ENCODE measurements at regions not wholly inside any gene's neighbourhood (a gene's known extent, or its start where the extent isn't known, plus 50 kb on each side); places are given as distances from the start of the nearest gene placed in this dataset.

DNA sequence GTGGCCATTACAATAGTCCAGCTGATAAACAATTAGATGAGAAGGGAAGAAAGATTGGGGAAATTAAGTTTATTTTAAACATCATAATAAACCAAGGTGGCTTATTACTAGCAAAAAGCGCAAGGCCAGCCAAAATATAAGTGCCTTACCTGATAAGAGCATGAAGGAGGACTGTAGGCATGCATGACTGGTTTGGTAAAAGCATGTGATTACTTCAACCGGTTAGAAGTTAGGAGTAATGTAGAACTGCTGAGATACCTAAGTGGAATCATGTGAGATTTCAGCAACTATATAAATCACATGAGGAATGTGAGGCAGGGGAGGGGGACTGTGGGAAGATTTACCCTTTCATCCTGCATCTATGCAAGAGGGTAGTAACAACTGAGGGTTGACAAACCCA, 59.7 kb upstream of the CCDC196 start:
- FAIRE-seq (peak; percentile 96), DNase-seq (ENCODE audit: insufficient read length, low spot score) (no peak)

DNA sequence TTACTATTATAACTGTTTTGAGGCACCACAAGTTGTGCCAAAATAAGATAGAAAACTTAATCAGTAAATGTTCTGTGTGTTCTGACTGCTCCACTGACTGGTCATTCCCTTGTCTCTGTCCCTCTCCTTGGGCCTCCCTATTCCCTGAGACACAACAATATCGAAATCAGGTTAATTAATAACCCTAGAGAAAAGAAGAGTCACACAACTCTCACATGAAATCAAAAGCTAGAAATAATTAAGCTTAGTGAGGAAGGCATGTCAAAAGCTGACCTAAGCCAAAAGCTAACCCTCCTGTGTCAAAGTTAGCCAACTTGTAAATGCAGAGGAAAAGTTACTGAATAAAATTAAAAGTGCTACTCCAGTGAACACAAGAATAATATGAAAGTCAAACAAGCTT, 53.8 kb upstream of the CCDC196 start:
- DNase-seq (ENCODE audit: insufficient read length, low spot score), result no peak
- FAIRE-seq, result peak; percentile 40

GRCh38 chr14:66434464-66434863, 51.7 kb upstream of the CCDC196 start:
- FAIRE-seq, result no peak
- no peak for DNase-seq (ENCODE audit: insufficient read length, low spot score)

DNA sequence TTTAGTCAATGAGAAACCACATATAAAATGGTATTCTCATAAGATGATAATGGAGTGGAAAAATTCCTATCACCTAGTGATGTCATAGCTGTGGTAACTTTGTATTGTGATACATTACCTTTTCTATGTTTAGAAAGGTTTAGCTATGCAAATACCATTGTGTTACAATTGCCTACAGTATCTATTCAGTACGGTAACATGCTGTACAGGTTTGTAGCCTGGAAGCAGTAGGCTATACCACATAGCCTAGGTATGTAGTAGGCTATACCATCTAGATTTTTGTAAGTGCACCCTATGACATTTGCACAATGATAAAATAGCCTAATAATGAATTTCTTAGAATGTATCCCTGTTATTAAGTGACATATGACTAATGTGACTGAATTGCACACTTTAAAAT, 50.5 kb upstream of the CCDC196 start:
- DNase-seq (ENCODE audit: insufficient read length, low spot score) (no peak), FAIRE-seq (peak; percentile 97)
